Endothelial cell (in vitro differentiated cells): ENCODE measurements at regions not wholly inside any gene's neighbourhood (a gene's known extent, or its start where the extent isn't known, plus 50 kb on each side); places are given as distances from the start of the nearest gene placed in this dataset.

Source experiments
- DNase-seq: peaks from one replicate; pipeline ENCODE4 v3.0.0; 2021; ENCODE audit warnings: low spot score
- H3K27ac Mint-ChIP-seq: one replicate; pipeline ENCODE4 v1.8.0; 2021; ENCODE audit warnings: mixed read lengths, inconsistent platforms; ENCODE audit not compliant: unreplicated experiment
- H3K27me3 Mint-ChIP-seq: one replicate; pipeline ENCODE4 v1.8.0; 2021; ENCODE audit warnings: mild to moderate bottlenecking, moderate library complexity, mixed read lengths, inconsistent platforms; ENCODE audit not compliant: unreplicated experiment
- H3K36me3 Mint-ChIP-seq: one replicate; pipeline ENCODE4 v1.8.0; 2021; ENCODE audit warnings: mild to moderate bottlenecking, low read depth, mixed read lengths, inconsistent platforms; ENCODE audit not compliant: unreplicated experiment
- H3K4me1 Mint-ChIP-seq: one replicate; pipeline ENCODE4 v1.8.0; 2021; ENCODE audit warnings: mild to moderate bottlenecking, mixed read lengths, inconsistent platforms; ENCODE audit not compliant: unreplicated experiment
- H3K4me3 Mint-ChIP-seq: one replicate; pipeline ENCODE4 v1.8.0; 2021; ENCODE audit warnings: mild to moderate bottlenecking, mixed read lengths, inconsistent platforms; ENCODE audit not compliant: unreplicated experiment
- H3K9me3 Mint-ChIP-seq: one replicate; pipeline ENCODE4 v1.8.0; 2021; ENCODE audit warnings: mixed read lengths, inconsistent platforms; ENCODE audit not compliant: unreplicated experiment
- CTCF ChIP-seq: fragments of 200-600 bp; sonication (generic); IDR thresholded peaks from one replicate; pipeline ENCODE4 v1.5.0; 2021; ENCODE audit warnings: antibody characterized with exemption; ENCODE audit not compliant: unreplicated experiment

GRCh38 chr3:187822402-187822801 lies 77.1 kb upstream of the BCL6 start:
- Mint-ChIP-seq H3K4me3 (no peak overlapping the region), H3K36me3 (no peaks in the 10 kb centered on the region)

GRCh38 chr3:187823746-187824145 lies 78.5 kb upstream of the BCL6 start:
- peaks cover 3% of the 10 kb centered on the region for H3K27me3 Mint-ChIP-seq
- H3K27ac Mint-ChIP-seq: no peak overlapping the region
- no peaks in the 10 kb centered on the region for H3K36me3 Mint-ChIP-seq
- no peak for TF ChIP-seq CTCF
- DNase-seq: no peak
- no peak overlapping the region for H3K4me3 Mint-ChIP-seq
- H3K9me3 Mint-ChIP-seq: no peaks in the 10 kb centered on the region
- no peaks in the 10 kb centered on the region for H3K4me1 Mint-ChIP-seq

More at GRCh38 chr3:187822402-187822801, 77.1 kb upstream of the BCL6 start:
- TF ChIP-seq CTCF: no peak
- no peak overlapping the region for H3K27ac Mint-ChIP-seq
- no peaks in the 10 kb centered on the region for H3K4me1 Mint-ChIP-seq
- no peak for DNase-seq
- peaks cover 3% of the 10 kb centered on the region for H3K27me3 Mint-ChIP-seq
- no peaks in the 10 kb centered on the region for H3K9me3 Mint-ChIP-seq

GRCh38 chr3:187827723-187828122 lies 82.5 kb upstream of the BCL6 start:
- H3K27me3 Mint-ChIP-seq: peaks cover 3% of the 10 kb centered on the region
- no peaks in the 10 kb centered on the region for H3K36me3 Mint-ChIP-seq
- H3K9me3 Mint-ChIP-seq: no peaks in the 10 kb centered on the region
- H3K4me3 Mint-ChIP-seq: no peak overlapping the region
- H3K4me1 Mint-ChIP-seq: no peaks in the 10 kb centered on the region
- H3K27ac Mint-ChIP-seq: no peak overlapping the region
- no peak for DNase-seq
- TF ChIP-seq CTCF: no peak

DNA sequence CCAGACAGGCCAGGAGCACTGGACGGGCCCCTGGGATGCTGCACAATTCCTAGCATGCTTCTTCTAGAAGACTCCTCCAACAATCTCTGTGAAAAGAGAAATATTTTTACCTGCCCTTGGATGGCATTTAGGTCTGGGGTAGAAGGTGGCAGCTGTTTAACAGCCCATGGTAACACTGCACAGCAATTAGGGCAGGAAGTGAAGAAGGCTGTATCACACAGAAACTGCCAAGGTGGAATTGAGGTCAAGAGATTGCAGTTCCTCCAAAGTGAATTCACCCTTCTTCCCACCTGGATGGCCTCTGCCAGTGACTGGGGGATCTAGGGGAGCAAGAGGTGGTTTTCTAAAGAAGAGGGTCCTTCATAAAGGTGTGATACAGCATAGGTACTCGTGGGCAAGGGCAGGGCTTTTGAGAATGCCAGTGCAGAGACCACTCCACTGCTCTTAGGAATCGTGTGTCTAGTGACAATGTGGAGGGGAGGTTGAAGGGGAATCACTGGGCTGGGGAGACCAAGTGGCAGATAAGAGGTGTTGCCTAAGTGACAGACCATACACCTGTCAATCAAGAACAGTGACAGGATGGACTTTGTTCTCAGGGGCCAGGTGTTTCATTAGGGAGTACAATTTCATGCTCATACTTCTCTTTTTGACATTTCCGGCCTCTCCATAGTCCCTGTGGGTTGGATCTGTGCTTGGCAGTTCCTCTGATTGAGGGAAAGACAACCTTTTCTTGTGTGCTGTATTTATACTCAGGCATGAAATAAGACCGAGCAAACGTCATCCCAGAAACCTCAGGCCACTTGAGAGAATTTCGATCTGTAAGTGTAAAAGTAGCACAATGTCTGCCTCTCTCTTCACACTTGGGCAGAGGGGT lies 83.5 kb upstream of the BCL6 start:
- no peaks in the 10 kb centered on the region for H3K36me3 Mint-ChIP-seq
- no peak overlapping the region for H3K4me3 Mint-ChIP-seq
- no peak for TF ChIP-seq CTCF
- H3K27me3 Mint-ChIP-seq: peaks cover 3% of the 10 kb centered on the region
- no peak overlapping the region for H3K27ac Mint-ChIP-seq
- no peaks in the 10 kb centered on the region for H3K9me3 Mint-ChIP-seq
- no peak for DNase-seq
- no peaks in the 10 kb centered on the region for H3K4me1 Mint-ChIP-seq

DNA sequence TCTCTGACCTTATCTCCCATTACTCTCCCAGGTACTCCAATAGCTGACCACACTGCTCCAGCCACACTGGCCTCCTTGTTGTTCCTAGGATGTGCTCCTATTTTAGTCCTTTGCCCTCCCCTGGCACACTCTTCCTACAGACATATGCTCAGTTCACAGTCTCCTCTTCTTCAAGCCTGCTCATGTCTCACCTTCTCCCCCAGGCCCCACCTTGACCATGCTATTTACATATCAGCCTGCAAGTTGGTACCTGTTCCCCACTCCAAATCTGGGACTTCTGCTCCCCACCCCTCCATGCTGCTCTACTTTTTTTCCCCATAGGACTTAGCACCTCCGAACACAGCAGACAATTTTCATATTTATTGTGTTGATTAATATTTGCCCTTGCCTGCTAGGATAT lies 84.9 kb upstream of the BCL6 start:
- no peak overlapping the region for H3K27ac Mint-ChIP-seq

More for the DNA sequence above, 84.9 kb upstream of the BCL6 start:
- no peaks in the 10 kb centered on the region for H3K36me3 Mint-ChIP-seq
- H3K4me3 Mint-ChIP-seq: no peak overlapping the region
- peaks cover 8% of the 10 kb centered on the region for H3K27me3 Mint-ChIP-seq
- no peaks in the 10 kb centered on the region for H3K4me1 Mint-ChIP-seq
- H3K9me3 Mint-ChIP-seq: no peaks in the 10 kb centered on the region
- no peak for TF ChIP-seq CTCF
- no peak for DNase-seq
